ENCODE measurements at regions not wholly inside any gene's neighbourhood (a gene's known extent, or its start where the extent isn't known, plus 50 kb on each side); places are given as distances from the start of the nearest gene placed in this dataset.

DNA sequence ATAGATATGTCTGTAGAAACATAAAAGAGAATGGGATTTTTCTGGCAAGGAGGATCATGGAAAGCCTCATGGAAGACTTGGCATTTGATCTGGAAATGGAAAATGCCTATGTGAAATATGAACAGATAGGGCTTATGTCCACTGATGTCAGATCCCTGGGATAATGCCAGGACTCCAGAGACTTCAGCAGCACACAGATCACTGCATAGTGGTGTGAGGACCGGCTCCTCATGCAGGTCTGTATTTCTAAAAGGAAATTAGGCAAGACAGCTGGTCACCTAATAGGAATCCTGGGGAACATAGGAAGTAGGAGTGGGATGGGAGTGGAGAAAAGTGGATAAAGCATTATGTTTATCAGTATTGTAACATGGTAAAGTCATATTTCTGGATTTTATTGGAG is 56.8 kb upstream of the IPO9 start:
- TF ChIP-seq, protein P1, sequence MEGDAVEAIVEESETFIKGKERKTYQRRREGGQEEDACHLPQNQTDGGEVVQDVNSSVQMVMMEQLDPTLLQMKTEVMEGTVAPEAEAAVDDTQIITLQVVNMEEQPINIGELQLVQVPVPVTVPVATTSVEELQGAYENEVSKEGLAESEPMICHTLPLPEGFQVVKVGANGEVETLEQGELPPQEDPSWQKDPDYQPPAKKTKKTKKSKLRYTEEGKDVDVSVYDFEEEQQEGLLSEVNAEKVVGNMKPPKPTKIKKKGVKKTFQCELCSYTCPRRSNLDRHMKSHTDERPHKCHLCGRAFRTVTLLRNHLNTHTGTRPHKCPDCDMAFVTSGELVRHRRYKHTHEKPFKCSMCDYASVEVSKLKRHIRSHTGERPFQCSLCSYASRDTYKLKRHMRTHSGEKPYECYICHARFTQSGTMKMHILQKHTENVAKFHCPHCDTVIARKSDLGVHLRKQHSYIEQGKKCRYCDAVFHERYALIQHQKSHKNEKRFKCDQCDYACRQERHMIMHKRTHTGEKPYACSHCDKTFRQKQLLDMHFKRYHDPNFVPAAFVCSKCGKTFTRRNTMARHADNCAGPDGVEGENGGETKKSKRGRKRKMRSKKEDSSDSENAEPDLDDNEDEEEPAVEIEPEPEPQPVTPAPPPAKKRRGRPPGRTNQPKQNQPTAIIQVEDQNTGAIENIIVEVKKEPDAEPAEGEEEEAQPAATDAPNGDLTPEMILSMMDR (conservative IDR thresholded peaks at IDR 0.05; ENCODE audit: low read depth, low read length): no peak
- TF ChIP-seq EZH2 (IDR thresholded peaks at IDR 0.05; ENCODE audit: borderline replicate concordance, low read depth, low read length, poor library complexity, severe bottlenecking): no peak
